Activated CD8-positive, alpha-beta memory T cell treated with anti-CD3 and anti-CD28 coated beads, Interleukin-2, amount 50 U/mL, for 48 hours (primary cell): ENCODE measurements at regions not wholly inside any gene's neighbourhood (a gene's known extent, or its start where the extent isn't known, plus 50 kb on each side); places are given as distances from the start of the nearest gene placed in this dataset.

Experiments used
- DNase-seq: peaks from one replicate; pipeline ENCODE4 v3.0.0-alpha.2; 2020

DNA sequence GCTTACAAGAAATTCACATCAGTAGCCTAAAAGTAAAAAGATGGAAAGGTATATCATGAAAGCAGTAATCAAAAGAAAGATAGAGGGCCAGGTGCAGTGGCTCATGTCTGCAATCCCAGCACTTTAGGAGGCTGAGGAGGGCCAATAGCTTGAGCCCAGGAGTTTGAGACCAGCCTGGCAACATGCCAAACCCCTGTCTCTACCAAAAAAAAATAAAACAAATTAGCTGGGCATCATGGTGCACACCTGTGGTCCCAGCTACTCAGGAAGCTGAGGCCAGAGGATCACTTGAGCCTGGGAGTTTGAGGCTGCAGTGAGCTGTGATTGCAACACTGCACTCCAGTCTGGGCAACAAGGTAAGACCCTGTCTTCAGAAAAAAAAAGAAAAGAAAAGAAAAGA lies 55.5 kb downstream of the GSPT2 start:
- no peak for DNase-seq

DNA sequence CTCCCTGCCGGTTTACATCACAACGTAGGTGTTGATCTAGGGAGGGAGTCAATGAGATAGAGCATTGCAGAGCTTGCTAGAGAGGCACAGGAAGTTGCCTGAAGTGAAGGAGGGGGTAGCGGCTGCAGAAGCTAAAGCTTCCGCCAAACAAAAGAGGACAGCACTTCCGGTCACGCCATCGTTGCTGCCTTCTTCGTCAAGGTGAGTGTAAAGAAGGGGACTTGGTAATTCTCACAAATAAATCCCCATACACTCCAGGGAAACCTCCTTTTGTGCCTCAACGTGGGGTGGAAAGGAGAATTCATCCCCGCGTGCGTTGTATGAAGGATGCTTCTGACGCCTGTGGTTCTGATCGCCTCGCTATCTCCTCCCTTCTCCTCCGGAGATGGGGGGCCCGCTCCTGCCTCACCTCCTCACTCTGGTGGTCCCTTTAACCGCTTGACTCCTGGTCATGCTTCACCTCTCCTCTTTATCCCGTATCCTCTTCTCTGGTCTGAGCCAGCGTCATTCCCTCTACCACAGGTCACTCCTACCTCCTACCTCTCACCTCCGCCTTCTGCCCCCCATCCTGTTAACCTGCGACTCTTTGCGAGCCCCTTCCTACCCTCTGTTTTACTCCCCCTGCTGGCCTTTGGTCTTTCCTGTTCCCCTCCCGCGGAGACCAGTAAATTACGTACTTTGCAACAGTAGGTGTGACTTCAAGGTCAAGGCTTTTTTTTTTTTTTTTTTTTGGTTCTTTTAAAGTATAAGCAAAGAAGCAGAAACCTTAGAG lies 59.9 kb downstream of the GSPT2 start:
- peak; percentile 63 for DNase-seq

DNA sequence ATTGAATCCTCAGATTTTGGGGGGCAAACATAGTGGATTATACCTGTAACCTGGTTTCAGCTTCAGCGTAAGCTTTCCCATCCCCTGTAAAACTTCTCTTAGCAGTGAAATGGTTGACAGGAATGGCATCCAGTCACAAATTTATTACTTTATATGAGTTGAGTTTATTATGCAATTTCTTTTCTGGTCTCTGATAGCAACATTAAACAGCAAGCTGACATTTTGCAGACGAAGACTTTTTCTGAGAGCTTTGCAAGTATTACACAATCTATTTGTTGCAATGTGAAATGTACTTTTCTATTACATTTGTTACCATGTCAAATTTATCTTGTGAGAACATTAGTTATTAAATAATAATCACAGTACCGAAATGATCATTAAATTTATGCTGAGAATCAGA lies 60.6 kb downstream of the GSPT2 start:
- DNase-seq, result no peak

DNA sequence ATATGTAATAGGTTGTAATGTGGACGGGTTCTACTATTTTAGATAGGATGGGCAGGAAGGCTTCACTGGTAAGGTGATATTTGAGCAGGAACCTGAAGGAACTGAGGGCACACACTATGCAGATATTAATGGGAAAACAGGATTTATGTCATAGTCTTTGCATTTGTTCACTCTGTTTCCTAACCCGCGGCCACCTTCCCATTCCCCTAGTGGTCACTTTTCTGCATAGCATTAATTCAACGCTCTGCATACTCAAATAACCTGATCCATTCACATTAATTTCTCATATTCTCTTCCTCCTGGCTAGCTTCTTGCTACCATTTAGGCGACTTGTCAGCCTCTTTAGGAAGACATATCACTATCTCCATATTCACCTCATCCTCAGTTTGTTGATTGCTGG lies 61.5 kb downstream of the GSPT2 start:
- no peak for DNase-seq

DNA sequence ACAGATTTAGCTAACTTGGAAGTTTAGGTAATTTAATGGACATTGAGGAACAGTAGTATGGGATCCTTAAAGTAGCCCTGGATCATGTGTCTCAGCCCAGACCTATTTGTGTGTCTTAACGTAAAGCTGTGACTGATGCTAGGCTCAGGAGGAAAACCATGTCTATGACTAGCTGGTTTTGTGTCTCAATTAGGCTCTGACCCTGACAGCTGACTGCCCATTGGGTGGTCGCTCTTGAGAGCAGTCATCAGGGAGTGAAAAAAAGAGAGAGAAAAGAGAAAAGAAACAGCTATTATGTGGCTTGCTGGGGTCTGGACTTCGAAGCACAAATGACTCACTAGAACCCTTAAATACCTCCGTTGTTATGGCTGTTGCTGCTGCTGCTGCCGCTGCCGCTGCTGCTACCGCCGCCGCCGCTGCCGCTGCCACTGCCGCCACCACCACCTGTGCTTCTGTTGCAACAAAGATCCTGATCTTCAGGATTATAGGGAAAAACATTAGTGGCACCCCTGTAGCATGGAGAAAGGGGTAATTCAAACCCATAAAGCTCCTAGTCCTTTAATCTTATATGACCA lies 70.7 kb downstream of the GSPT2 start:
- no peak for DNase-seq

DNA sequence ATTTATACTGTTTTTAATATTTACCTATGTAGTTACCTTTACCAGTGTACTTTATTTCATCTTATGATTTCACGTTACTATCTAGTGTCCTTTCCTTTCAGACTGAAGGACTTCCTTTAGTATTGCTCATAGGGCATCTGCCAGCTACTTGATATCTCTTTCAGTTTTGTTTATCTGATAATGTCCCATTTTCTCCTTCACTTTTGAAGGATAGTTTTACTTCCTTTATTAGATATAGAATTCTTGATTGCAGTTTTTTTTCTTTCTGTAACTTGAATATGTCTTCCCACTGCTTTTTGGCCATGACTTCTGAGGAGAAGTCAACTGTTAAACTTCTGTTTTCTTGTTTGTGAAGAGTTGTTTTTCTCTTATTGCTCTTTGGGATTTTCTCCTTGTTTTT lies 69.4 kb upstream of the MAGED1 start:
- no peak for DNase-seq

DNA sequence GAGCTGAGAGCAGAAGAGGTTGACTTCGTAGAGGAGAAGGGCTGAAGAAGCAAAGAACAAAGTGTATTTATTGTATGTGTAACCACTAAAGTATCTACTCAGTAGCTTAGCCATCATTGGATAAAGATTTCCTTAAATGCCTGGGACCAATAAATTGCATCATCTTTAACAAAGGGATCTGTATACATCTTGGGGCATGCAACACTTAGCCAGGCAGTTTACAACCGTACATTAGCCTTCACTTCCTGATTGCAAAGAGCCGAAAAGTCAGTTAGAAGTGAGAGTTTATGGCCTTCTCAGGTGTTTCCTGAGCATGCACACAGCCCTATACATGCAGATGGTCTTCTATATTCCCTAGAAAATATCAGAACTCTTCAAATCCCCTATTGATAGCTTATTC lies 68.0 kb upstream of the MAGED1 start:
- no peak for DNase-seq

DNA sequence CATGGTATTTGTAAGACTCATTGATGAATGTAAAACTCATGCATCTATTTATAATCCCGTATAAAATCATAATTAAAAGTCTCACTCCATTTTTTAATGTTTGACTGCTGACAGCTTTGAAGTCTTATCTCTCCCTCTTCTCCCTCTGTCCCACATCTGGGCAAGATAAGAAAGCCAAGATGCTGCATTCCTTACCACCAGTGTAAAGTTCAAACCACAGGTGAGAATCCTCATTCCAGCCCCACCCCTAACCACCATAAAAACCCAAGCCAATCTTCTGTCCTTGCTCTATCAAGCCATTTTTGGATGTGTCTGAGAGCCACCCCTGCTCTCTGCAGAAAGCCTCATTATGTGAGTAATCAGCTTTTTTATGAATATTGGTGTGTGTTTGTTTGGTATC lies 59.3 kb upstream of the MAGED1 start:
- no peak for DNase-seq

DNA sequence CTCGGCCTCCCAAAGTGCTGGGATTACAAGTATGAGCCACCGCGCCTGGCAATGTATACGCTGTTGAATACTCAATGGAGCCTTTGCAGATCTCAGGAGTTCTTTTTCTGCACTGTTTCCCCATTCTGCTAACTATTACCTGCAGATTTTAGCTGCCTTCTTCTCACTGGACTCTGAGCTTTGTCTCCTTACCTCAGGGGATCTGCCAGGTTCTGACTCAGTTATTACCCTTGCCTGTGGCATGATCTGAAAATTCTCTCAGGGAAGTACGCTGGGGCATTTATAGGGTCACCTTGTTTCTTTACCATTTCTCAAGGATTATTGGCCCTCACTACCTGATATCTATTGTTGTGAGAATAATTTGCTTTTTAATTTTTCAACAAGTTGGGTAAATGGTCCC lies 56.6 kb upstream of the MAGED1 start:
- DNase-seq, result no peak

DNA sequence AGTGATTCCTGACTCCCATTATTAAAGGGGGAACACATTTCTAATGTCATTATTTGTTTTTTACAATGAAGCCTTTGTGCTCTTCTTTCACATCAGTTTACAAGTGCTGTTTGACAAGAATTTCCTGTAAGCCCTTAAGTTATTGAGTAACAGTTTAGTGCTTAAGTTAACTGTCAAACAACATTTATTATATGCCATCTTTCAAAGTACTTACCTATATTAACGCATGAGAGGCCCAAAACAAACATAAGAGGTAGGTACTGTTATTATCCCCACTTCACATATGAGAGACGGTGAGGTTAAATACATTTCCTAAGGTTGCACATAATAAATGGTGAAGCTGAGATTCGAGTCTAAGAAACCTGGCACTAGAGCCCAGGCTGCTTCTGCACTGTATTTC lies 56.0 kb upstream of the MAGED1 start:
- no peak for DNase-seq

DNA sequence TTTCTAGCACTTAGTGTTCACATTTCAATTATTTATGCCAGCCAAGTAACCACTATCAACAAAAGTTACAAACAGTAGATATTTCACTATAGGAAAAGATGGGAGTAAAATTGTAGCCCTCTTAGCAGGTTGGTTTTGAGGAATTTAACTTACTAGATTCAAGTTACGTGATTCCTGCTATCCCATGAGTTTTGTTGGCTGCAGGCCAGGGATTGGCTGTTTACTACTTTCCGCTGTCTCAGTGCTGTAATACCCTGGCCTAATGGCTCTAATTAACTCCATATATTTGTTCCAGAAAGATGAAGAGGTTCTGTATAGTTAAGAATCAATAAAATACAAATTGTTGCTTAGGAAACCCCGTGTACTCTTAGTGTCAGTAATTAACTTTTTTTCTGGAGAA lies 55.5 kb upstream of the MAGED1 start:
- no peak for DNase-seq
